BJ (cell line): ENCODE measurements at regions not wholly inside any gene's neighbourhood (a gene's known extent, or its start where the extent isn't known, plus 50 kb on each side); places are given as distances from the start of the nearest gene placed in this dataset.

Experiments
- CTCF ChIA-PET: fragments of 350-600 bp; formaldehyde crosslinking; extraction: SDS; loops from one replicate; lab custom pipeline; 2021; ENCODE audit warnings: antibody characterized with exemption, inconsistent platforms; lab: Yijun Ruan, JAX
- POLR2A ChIA-PET: fragments of 300-600 bp; sonication (Branson Sonifier 250); formaldehyde crosslinking; extraction: SDS; loops from one replicate; lab custom pipeline; 2021; ENCODE audit warnings: antibody characterized with exemption; lab: Charles Lee
- DNase-seq: peaks from one replicate; pipeline ENCODE4 v3.0.0-alpha.2; 2011; ENCODE audit warnings: low read depth
- H3K27me3 ChIP-seq: 2 replicates; pipeline ENCODE4 v1.6.0; 2011; ENCODE audit warnings: low read length; ENCODE audit not compliant: control insufficient read depth, insufficient read depth
- H3K36me3 ChIP-seq: 2 replicates; pipeline ENCODE4 v1.5.1; 2011; ENCODE audit warnings: low read length; ENCODE audit not compliant: control insufficient read depth, insufficient read depth
- H3K4me3 ChIP-seq: 2 replicates; pipeline ENCODE4 v1.5.1; 2011; ENCODE audit warnings: low read depth, mild to moderate bottlenecking, control low read depth, low read length
- TF ChIP-seq, protein P1 (sequence below): IDR thresholded peaks from 2 replicates; pipeline ENCODE4 v1.5.1; 2011; ENCODE audit warnings: low read depth, mild to moderate bottlenecking, control low read depth, inconsistent platforms, low read length, moderate library complexity; ENCODE audit not compliant: insufficient read depth

DNA sequence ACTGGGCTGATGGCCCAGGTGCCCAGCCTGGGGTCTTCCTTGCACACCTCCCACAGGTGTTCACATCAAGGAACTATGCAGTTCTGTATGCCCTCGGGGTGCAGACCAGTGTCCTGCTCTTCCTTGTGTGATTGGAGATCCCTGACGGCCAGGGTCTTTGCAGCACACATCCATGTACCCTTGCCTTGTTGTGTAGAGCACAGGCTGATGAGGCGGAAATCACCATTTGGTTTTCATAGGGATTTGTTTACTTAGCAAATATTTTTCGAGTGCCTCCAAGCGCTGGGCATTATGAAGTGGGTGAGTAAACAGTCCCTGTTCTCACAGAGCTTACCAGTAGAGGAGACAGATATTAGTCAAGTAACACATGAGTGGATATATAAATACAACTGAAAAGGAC is 209.3 kb upstream of the UMPS start:
- H3K36me3 ChIP-seq: no peaks in the 10 kb centered on the region
- H3K27me3 ChIP-seq: no peaks in the 10 kb centered on the region; the same call in 1 of the 2 replicates
- H3K4me3 ChIP-seq: no peak overlapping the region
- ChIA-PET CTCF (no interaction called here), POLR2A (no interaction called here)
- TF ChIP-seq, protein P1, sequence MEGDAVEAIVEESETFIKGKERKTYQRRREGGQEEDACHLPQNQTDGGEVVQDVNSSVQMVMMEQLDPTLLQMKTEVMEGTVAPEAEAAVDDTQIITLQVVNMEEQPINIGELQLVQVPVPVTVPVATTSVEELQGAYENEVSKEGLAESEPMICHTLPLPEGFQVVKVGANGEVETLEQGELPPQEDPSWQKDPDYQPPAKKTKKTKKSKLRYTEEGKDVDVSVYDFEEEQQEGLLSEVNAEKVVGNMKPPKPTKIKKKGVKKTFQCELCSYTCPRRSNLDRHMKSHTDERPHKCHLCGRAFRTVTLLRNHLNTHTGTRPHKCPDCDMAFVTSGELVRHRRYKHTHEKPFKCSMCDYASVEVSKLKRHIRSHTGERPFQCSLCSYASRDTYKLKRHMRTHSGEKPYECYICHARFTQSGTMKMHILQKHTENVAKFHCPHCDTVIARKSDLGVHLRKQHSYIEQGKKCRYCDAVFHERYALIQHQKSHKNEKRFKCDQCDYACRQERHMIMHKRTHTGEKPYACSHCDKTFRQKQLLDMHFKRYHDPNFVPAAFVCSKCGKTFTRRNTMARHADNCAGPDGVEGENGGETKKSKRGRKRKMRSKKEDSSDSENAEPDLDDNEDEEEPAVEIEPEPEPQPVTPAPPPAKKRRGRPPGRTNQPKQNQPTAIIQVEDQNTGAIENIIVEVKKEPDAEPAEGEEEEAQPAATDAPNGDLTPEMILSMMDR: no peak
- DNase-seq: no peak

GRCh38 chr3:124522082-124522625 is 208.1 kb upstream of the UMPS start:
- CTCF ChIA-PET: interaction anchor here (1.0 to 1.1 kb wide), 2 partner anchors 38 to 54 kb away, joined by 3 read pairs; no protein-coding TSS in a partner anchor
- Histone ChIP-seq H3K27me3 (no peaks in the 10 kb centered on the region; the same call in 1 of the 2 replicates), H3K36me3 (no peaks in the 10 kb centered on the region), H3K4me3 (no peak overlapping the region)
- POLR2A ChIA-PET: no interaction called here
- TF ChIP-seq, protein P1: no peak
- DNase-seq: no peak

GRCh38 chr3:124526601-124527000 is 203.7 kb upstream of the UMPS start:
- ChIA-PET POLR2A (no interaction called here), CTCF (no interaction called here)
- H3K4me3 ChIP-seq: no peak overlapping the region
- no peaks in the 10 kb centered on the region for H3K27me3 ChIP-seq
- no peaks in the 10 kb centered on the region for H3K36me3 ChIP-seq
- TF ChIP-seq, protein P1: no peak
- DNase-seq: no peak

DNA sequence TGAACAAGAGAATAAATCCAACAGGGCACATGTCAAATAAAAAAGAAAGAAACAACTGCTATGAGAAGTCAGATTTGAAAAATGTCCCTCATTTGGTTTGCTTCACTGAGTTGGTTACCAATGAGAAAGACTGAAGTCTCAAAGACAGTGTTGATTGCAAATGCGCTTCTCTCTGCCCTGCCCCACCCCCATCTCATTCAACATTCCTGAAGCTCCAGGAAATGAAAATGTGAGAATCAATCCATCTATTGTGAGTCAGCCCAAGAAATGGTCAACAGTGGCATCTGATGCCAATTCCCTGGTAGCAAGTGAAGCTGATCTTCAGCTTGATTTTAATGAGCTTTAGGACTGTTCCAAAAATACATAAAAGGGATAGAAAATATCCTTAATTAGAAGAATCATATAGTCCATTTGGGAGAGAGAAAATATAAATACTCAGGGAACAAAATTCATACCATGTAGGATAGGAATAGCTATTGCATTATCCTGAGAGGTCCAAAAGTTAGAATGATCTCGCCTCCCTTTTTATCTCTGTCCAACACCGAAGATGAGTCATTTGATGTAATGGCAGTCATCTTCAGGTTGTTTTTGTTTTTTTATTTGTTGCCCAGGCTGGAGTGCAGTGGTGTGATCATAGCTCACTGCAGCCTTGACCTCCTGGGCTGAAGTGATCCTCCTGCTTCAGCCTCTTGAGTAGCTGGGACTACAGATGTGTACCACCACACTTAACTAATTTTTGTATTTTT is 200.3 kb upstream of the UMPS start:
- DNase-seq: no peak
- TF ChIP-seq, protein P1: no peak
- H3K4me3 ChIP-seq: no peak overlapping the region
- H3K27me3 ChIP-seq: no peaks in the 10 kb centered on the region
- ChIA-PET POLR2A (no interaction called here), CTCF (interaction anchor here (0.6 to 3.2 kb wide), 3 partner anchors 13 to 160 kb away, joined by 5 to 8 read pairs (median 8); no protein-coding TSS in a partner anchor)
- H3K36me3 ChIP-seq: no peaks in the 10 kb centered on the region

DNA sequence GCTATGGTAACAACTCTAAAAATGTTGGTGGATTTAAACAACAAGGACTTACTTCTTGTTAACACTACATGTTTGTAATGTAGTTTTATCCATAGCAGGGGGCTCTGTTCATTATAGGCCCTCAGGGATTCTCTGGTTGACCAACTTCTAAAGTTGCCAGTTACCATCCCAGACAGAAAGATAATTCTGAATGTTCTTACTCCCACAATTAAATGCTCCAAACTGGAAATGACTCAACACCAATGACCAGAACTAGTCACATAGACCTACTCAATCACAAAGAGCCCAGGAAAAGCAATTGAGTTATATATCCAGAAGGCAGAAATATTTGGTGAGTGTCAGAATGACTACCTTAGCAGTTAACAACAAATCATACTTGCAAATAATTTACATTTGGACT is 199.3 kb upstream of the UMPS start:
- TF ChIP-seq, protein P1: no peak
- ChIA-PET POLR2A (no interaction called here), CTCF (no interaction called here)
- Histone ChIP-seq H3K4me3 (no peak overlapping the region), H3K36me3 (no peaks in the 10 kb centered on the region), H3K27me3 (no peaks in the 10 kb centered on the region)
- DNase-seq: no peak
